ENCODE measurements at regions not wholly inside any gene's neighbourhood (a gene's known extent, or its start where the extent isn't known, plus 50 kb on each side); places are given as distances from the start of the nearest gene placed in this dataset.
"Not testable (repeated sequence)": the region's sequence is repeated elsewhere in the genome, so short reads cannot be mapped to it uniquely, and the experiment has no call there.

DNA sequence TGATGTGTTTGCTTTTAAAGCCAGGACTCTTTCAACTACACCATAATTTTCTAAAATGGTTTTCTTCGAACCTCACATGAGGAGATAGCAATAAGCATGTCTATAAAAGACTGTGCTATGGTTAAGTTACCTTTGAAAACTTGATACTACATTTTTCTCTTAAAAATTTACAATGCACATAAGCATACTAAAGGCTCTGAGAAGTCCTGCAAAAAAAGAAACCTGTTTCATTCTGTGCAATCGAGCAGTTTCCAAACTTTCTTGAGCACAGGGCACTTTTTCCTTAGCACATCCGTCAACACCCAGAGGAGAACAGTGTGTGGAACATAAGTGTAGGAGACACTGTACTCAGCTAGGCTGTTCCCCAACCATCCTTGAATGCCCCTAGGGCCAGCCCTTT lies 144.1 kb upstream of the ARHGAP20 start:
- ATAC-seq (no peak), DNase-seq (no peak)
- H3K9me3 ChIP-seq: no peaks in the 10 kb centered on the region
- intact Hi-C loops (cut with DNase I, micrococcal nuclease): no loop called here
- no peaks in the 10 kb centered on the region for H3K4me1 ChIP-seq (ENCODE audit: low read depth)
- no peak overlapping the region for H3K4me3 ChIP-seq
- no peaks in the 10 kb centered on the region for H3K36me3 ChIP-seq (ENCODE audit: low read depth)
- TF ChIP-seq, protein P1, sequence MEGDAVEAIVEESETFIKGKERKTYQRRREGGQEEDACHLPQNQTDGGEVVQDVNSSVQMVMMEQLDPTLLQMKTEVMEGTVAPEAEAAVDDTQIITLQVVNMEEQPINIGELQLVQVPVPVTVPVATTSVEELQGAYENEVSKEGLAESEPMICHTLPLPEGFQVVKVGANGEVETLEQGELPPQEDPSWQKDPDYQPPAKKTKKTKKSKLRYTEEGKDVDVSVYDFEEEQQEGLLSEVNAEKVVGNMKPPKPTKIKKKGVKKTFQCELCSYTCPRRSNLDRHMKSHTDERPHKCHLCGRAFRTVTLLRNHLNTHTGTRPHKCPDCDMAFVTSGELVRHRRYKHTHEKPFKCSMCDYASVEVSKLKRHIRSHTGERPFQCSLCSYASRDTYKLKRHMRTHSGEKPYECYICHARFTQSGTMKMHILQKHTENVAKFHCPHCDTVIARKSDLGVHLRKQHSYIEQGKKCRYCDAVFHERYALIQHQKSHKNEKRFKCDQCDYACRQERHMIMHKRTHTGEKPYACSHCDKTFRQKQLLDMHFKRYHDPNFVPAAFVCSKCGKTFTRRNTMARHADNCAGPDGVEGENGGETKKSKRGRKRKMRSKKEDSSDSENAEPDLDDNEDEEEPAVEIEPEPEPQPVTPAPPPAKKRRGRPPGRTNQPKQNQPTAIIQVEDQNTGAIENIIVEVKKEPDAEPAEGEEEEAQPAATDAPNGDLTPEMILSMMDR (IDR thresholded peaks at IDR 0.05): no peak

DNA sequence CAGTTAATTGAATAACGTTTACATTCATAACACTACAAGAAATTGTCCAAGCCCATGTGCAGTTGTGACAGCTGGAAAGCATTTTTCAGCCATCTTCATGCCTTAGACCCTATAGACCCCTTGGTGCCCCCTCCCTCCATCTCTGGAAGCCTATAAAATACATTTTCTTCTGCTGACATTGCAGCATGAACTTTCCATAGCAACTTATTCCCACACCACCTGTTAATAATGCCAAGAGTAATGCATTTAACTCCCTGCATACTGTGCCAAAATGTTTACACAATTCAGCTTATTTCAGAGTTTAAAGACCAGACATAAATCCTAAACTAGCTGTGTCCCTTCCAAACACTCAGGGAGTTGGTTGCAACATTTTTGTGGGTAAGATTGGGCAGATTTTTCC lies 143.0 kb upstream of the ARHGAP20 start:
- H3K36me3 ChIP-seq (ENCODE audit: low read depth): no peaks in the 10 kb centered on the region
- intact Hi-C loops (cut with DNase I, micrococcal nuclease): no loop called here
- H3K9me3 ChIP-seq: no peaks in the 10 kb centered on the region
- no peak overlapping the region for H3K4me3 ChIP-seq
- TF ChIP-seq, protein P1 (IDR thresholded peaks at IDR 0.05): no peak
- DNase-seq: no peak
- no peak for ATAC-seq
- H3K4me1 ChIP-seq (ENCODE audit: low read depth): no peaks in the 10 kb centered on the region

DNA sequence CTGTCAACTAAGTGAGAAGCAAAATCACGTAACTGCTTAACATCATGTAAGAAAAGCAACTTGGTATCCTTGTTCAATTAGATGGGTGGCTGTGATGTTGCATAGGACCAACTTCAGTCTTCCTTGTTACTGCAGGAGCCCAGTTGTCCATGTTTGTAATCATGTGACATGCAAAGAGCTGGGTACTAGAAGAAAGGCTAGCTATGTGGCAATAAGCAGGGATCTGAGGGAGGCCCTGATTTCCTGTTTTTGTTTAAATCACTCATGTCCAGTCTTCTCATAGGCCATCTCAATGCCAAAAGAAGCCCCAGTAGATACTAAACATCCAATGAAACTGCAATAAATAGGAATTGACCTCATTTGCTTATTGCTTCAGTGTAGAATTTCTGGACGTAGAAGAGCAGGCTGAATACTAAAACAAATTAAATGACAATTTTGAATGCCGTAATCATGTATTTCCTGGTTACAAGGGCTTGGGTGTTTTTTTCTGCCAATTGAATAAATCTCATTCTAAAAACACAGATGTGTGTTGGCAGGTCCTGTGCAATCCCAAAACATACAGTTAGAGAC lies 140.8 kb upstream of the ARHGAP20 start:
- Histone ChIP-seq H3K36me3 (ENCODE audit: low read depth) (no peaks in the 10 kb centered on the region), H3K4me3 (no peak overlapping the region), H3K4me1 (ENCODE audit: low read depth) (no peaks in the 10 kb centered on the region), H3K9me3 (no peaks in the 10 kb centered on the region)
- no peak for ATAC-seq
- intact Hi-C loops (cut with DNase I, micrococcal nuclease): no loop called here
- TF ChIP-seq, protein P1 (IDR thresholded peaks at IDR 0.05): no peak
- no peak for DNase-seq

DNA sequence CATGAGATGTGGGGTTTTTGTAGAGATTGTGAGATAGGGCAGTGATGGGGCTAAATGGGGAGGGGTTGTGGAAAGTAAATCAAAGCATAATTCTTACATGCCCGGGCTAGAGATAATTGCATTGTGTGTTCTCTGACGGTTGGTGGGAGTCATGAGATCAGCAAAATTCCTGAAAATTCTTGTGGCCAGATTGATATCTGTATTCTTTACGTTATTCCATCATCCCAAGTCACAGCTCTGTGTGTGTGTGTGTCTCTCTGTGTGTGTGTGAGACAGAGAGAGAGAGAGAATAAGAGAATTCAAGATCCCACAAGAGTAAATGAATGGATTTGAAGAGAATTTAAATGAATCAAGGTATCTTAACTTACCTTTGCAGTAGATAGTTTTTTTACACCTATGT lies 138.6 kb upstream of the ARHGAP20 start:
- intact Hi-C loops (cut with DNase I, micrococcal nuclease): no loop called here
- no peaks in the 10 kb centered on the region for H3K36me3 ChIP-seq (ENCODE audit: low read depth)

DNA sequence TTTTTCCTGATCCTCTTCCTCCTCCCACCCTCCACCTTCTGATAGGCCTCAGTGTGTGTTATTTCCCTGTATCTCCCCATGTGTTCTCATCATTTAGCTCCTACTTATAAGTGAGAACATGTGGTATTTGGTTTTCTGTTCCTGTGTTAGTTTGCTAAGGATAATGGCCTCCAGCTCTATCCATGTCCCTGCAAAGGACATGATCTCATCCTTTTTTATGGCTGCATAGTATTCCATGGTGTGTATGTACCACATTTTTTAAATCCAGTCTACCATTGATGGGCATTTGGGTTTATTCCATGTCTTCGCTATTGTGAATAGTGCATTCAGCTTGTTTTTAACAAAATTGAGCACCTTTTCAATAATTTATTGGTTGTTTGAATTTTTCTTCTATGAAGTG lies 130.8 kb upstream of the ARHGAP20 start:
- H3K4me3 ChIP-seq; H3K9me3 ChIP-seq; ATAC-seq; intact Hi-C loops (cut with DNase I, micrococcal nuclease); DNase-seq; H3K4me1 ChIP-seq (ENCODE audit: low read depth); H3K36me3 ChIP-seq (ENCODE audit: low read depth): not testable (repeated sequence)

More for the DNA sequence above, 138.6 kb upstream of the ARHGAP20 start:
- Histone ChIP-seq H3K4me1 (ENCODE audit: low read depth) (no peaks in the 10 kb centered on the region), H3K4me3 (no peak overlapping the region), H3K9me3 (no peaks in the 10 kb centered on the region)
- DNase-seq (no peak), ATAC-seq (no peak)
- TF ChIP-seq, protein P1 (IDR thresholded peaks at IDR 0.05): no peak

DNA sequence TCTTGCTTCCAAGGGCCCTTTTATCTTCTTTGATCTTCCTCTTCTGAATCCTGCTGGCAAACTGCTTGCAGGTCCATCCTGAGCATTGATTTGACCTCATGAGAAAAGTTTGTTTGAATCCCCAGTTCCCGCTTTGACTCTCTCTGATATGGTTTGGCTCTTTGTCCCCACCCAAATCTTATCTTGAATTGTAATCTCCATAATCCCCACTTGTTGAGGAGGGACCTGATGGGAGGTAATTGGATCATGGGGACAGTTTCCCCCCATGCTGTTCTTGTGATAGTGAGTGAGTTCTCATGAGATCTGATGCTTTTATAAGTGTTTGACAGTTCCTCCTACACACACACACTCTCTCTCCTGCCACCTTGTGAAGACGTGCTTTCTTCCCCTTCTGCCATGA lies 126.6 kb upstream of the ARHGAP20 start:
- Histone ChIP-seq H3K9me3 (no peaks in the 10 kb centered on the region), H3K4me3 (no peak overlapping the region), H3K36me3 (ENCODE audit: low read depth) (no peaks in the 10 kb centered on the region), H3K4me1 (ENCODE audit: low read depth) (no peaks in the 10 kb centered on the region)
- ATAC-seq: no peak
- intact Hi-C loops (cut with DNase I, micrococcal nuclease): no loop called here
- TF ChIP-seq, protein P1 (IDR thresholded peaks at IDR 0.05): no peak
- no peak for DNase-seq
